Erythroblast (primary cell): ENCODE measurements at regions not wholly inside any gene's neighbourhood (a gene's known extent, or its start where the extent isn't known, plus 50 kb on each side); places are given as distances from the start of the nearest gene placed in this dataset.

Experiments used
- GATA1 ChIP-seq: IDR thresholded peaks from 2 replicates; pipeline ENCODE4 v1.6.1; 2011; ENCODE audit warnings: low read depth, mild to moderate bottlenecking, control low read depth, low read length, moderate library complexity
- POLR2A ChIP-seq: IDR thresholded peaks from 2 replicates; pipeline ENCODE4 v1.6.1; 2011; ENCODE audit warnings: mild to moderate bottlenecking, low read length

- TF ChIP-seq POLR2A (no peak), GATA1 (no peak)
These were observed 330.9 kb upstream of the COBL start for GRCh38 chr7:51647486-51647885.
